PC-9 (cell line): ENCODE measurements at regions not wholly inside any gene's neighbourhood (a gene's known extent, or its start where the extent isn't known, plus 50 kb on each side); places are given as distances from the start of the nearest gene placed in this dataset.

Experiments
- EZH2 ChIP-seq: fragments of 200-600 bp; sonication (generic); IDR thresholded peaks from 2 replicates; pipeline ENCODE4 v1.8.0; 2017; ENCODE audit warnings: antibody characterized with exemption, low read depth
- TF ChIP-seq, protein P1 (sequence below): fragments of 200-600 bp; sonication (generic); conservative IDR thresholded peaks from 2 replicates; pipeline ENCODE4 v1.6.1; 2017; ENCODE audit warnings: mixed run types, antibody characterized with exemption, mild to moderate bottlenecking, moderate library complexity

- TF ChIP-seq, protein P1, sequence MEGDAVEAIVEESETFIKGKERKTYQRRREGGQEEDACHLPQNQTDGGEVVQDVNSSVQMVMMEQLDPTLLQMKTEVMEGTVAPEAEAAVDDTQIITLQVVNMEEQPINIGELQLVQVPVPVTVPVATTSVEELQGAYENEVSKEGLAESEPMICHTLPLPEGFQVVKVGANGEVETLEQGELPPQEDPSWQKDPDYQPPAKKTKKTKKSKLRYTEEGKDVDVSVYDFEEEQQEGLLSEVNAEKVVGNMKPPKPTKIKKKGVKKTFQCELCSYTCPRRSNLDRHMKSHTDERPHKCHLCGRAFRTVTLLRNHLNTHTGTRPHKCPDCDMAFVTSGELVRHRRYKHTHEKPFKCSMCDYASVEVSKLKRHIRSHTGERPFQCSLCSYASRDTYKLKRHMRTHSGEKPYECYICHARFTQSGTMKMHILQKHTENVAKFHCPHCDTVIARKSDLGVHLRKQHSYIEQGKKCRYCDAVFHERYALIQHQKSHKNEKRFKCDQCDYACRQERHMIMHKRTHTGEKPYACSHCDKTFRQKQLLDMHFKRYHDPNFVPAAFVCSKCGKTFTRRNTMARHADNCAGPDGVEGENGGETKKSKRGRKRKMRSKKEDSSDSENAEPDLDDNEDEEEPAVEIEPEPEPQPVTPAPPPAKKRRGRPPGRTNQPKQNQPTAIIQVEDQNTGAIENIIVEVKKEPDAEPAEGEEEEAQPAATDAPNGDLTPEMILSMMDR = no peak
- TF ChIP-seq EZH2 = no peak
Measured at GRCh38 chr5:74951865-74952264, 85.7 kb upstream of the FAM169A start.
